ENCODE measurements at regions not wholly inside any gene's neighbourhood (a gene's known extent, or its start where the extent isn't known, plus 50 kb on each side); places are given as distances from the start of the nearest gene placed in this dataset.
"Not testable (repeated sequence)": the region's sequence is repeated elsewhere in the genome, so short reads cannot be mapped to it uniquely, and the experiment has no call there.

DNA sequence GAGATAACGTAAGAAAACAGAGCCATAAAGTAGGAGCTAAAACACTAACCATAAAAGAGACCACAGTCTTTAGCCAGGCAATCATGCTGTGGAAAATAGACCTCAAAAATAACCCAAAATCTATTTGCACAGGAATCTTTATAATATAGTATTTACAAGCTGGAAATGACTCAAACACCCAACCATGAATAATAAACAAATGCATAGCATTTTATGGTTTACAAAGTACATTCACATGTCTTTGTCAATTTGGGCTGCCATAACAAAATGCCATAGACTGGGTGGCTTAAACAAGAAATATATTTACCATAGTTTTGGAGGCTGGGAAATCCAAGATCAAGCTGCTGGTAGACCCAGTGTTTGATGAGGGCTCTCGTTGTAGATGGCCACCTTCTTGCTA, 65.5 kb upstream of the GRB10 start:
- DNase-seq (ENCODE audit: low spot score in 2 of 2) = no peak
- no peak for ATAC-seq (replicated peaks; ENCODE audit: extremely low read depth, poor library complexity, severe bottlenecking)
- H3K27me3 Mint-ChIP-seq = peaks cover 24% of the 10 kb centered on the region
- no peak overlapping the region for H3K27ac Mint-ChIP-seq (ENCODE audit: low read depth)
- H3K9me3 Mint-ChIP-seq = peaks cover 6% of the 10 kb centered on the region
- H3K36me3 Mint-ChIP-seq (ENCODE audit: insufficient read depth) = peaks cover 2% of the 10 kb centered on the region
- no peak overlapping the region for H3K4me3 Mint-ChIP-seq
- no peaks in the 10 kb centered on the region for H3K4me1 Mint-ChIP-seq

DNA sequence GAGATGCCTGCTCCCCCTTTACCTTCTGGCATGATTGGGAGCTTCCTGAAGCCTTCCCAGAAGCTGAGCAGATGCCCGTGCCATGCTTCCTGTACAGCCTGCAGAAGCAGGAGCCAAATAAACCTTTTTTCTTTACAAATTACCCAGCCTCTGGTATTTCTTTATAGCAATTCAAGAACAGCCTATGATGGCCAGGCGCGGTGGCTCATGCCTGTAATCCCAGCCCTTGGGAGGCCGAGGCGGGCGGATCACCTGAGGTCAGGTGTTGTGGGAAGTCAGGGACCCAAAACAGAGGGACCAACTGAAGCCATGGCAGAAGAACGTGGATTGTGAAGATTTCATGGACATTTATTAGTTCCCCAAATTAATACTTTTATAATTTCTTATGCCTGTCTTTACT, 62.2 kb upstream of the GRB10 start:
- not testable (repeated sequence) for DNase-seq (ENCODE audit: low spot score in 2 of 2); H3K4me1 Mint-ChIP-seq; H3K27ac Mint-ChIP-seq (ENCODE audit: low read depth); ATAC-seq (replicated peaks; ENCODE audit: extremely low read depth, poor library complexity, severe bottlenecking); H3K4me3 Mint-ChIP-seq; H3K36me3 Mint-ChIP-seq (ENCODE audit: insufficient read depth); H3K9me3 Mint-ChIP-seq
- H3K27me3 Mint-ChIP-seq = peaks cover 43% of the 10 kb centered on the region

DNA sequence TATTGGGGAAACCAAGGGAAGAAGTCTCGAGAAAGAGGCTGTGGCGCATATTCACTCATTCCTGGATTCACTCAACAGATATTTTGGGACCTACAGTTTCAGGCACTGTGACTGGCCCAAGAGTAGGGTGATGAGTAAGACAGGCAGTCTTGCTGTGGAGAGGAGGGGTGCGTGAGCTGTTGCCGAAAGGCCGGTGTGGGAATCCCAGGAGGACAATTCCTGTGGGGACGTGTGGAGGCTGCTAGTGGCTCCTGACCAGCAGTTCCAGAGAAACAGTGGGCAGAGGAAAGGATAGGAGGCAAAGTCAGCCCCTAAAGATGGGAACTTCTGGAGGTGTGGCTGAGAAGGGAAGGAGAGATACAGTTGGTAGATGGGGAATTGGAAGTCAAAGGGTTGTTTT, 59.3 kb upstream of the GRB10 start:
- peaks cover 2% of the 10 kb centered on the region for H3K36me3 Mint-ChIP-seq (ENCODE audit: insufficient read depth)
- no peak overlapping the region for H3K27ac Mint-ChIP-seq (ENCODE audit: low read depth)
- H3K9me3 Mint-ChIP-seq = no peaks in the 10 kb centered on the region
- DNase-seq (ENCODE audit: low spot score in 2 of 2) (no peak), ATAC-seq (replicated peaks; ENCODE audit: extremely low read depth, poor library complexity, severe bottlenecking) (no peak)
- H3K4me1 Mint-ChIP-seq = no peaks in the 10 kb centered on the region
- no peak overlapping the region for H3K4me3 Mint-ChIP-seq
- H3K27me3 Mint-ChIP-seq = peaks cover 55% of the 10 kb centered on the region

DNA sequence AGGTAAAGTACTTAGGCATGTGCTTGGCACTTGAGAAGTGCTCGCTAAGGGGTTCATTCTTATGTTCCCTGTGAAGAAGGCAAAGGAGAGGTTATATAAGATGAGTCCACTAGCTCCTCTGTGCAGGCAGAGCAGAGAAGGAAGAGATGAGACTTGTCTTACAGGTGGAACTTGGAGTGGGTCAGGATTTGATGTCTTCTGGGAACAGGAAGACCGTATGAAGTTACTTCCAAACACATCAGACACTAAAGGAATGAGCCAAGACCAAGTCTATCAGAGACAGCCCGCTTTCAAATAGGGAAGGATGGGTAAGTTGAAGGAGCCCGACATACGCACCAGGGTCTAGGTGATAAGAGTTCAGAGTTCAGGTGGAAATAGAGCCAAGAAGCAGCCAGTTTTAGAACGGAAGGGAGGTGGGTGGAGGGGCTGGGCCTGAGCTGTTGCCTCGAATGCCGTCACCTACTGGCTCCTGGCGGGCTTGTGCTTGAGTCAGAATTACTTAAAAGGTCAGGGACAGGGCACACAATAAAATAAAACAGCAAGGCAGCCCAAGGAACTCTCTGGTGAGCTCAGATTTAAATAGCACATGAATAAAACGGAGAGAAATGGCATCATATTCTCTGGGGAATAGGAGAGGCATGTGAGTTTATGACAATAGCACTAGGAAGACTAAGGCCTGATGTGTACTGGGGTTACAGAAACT, 56.1 kb upstream of the GRB10 start:
- H3K36me3 Mint-ChIP-seq (ENCODE audit: insufficient read depth) = no peaks in the 10 kb centered on the region
- ATAC-seq (replicated peaks; ENCODE audit: extremely low read depth, poor library complexity, severe bottlenecking) = no peak
- no peak overlapping the region for H3K4me3 Mint-ChIP-seq
- DNase-seq (ENCODE audit: low spot score in 2 of 2) = no peak
- no peaks in the 10 kb centered on the region for H3K4me1 Mint-ChIP-seq
- no peaks in the 10 kb centered on the region for H3K9me3 Mint-ChIP-seq
- no peak overlapping the region for H3K27ac Mint-ChIP-seq (ENCODE audit: low read depth)
- H3K27me3 Mint-ChIP-seq = peaks cover 63% of the 10 kb centered on the region

DNA sequence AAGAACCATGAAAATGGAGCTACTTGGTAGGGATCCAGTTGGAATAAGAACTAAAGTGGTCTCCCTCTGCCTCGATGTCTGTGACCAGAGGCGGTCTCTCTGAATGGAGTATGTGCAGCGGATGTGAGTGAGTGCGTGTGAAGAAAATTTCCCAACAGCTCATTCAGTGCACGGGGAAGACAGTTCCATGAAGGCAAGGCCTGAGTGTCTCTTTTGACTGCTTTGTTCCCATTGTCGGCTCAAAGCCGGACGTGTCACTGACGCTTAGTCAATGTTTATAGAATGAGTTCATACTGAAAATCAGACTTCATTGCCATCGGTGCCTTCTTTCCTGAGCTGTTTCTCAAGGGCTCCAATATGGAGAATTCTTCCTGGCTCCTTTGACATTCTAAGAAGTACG, 55.3 kb upstream of the GRB10 start:
- H3K4me1 Mint-ChIP-seq = no peaks in the 10 kb centered on the region
- H3K27ac Mint-ChIP-seq (ENCODE audit: low read depth) = no peak overlapping the region
- no peaks in the 10 kb centered on the region for H3K36me3 Mint-ChIP-seq (ENCODE audit: insufficient read depth)
- H3K27me3 Mint-ChIP-seq = peaks cover 63% of the 10 kb centered on the region
- H3K4me3 Mint-ChIP-seq = no peak overlapping the region
- no peak for DNase-seq (ENCODE audit: low spot score in 2 of 2)
- H3K9me3 Mint-ChIP-seq = no peaks in the 10 kb centered on the region
- no peak for ATAC-seq (replicated peaks; ENCODE audit: extremely low read depth, poor library complexity, severe bottlenecking)

DNA sequence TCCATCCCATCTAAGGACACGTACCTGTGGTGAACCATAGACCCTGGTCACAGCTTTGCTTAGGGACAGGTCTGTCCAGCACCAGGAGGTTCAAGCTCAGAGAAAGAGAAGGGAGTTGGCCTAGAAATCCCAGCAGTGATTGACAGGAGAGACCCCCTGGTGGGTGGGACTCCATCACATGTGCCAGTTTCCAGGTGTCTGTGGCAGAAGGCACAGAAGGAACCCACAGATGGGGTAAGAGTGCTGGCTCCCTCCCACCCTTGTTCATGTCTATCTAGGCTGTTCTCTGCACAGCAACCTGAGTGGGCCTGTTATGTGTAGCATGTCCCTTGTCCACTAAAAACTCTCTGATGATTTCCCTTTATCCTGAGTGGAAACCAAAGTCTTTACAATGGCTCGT, 54.0 kb upstream of the GRB10 start:
- peaks cover 52% of the 10 kb centered on the region for H3K27me3 Mint-ChIP-seq
- no peak for ATAC-seq (replicated peaks; ENCODE audit: extremely low read depth, poor library complexity, severe bottlenecking)

DNA sequence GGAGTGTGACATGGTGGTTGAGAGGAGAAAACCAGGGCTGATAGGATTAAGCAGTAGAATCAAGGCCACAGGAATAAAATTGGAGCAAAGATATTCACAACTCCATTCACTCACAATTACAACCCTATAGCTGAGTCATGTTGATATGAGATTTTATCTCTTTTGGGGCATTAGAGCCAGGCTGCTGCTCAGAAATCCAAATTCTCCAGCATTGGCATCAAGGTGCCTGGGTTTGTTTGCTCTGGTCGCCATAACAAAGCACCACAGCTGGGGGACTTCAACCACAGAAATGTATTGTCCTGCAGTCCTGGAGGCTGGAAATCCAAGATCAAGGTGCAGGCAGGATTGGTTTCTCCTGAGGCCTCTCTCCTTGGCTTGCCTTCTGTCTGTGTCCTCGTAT, 52.5 kb upstream of the GRB10 start:
- peaks cover 2% of the 10 kb centered on the region for H3K36me3 Mint-ChIP-seq (ENCODE audit: insufficient read depth)
- no peaks in the 10 kb centered on the region for H3K9me3 Mint-ChIP-seq
- no peak overlapping the region for H3K27ac Mint-ChIP-seq (ENCODE audit: low read depth)
- no peak overlapping the region for H3K4me3 Mint-ChIP-seq
- peaks cover 44% of the 10 kb centered on the region for H3K27me3 Mint-ChIP-seq
- DNase-seq (ENCODE audit: low spot score in 2 of 2) = no peak
- no peak for ATAC-seq (replicated peaks; ENCODE audit: extremely low read depth, poor library complexity, severe bottlenecking)
- H3K4me1 Mint-ChIP-seq = no peaks in the 10 kb centered on the region

More for the DNA sequence above, 54.0 kb upstream of the GRB10 start:
- peak overlapping the region; percentile 16 for H3K27ac Mint-ChIP-seq (ENCODE audit: low read depth)
- H3K36me3 Mint-ChIP-seq (ENCODE audit: insufficient read depth) = peaks cover 2% of the 10 kb centered on the region
- no peak for DNase-seq (ENCODE audit: low spot score in 2 of 2)
- no peaks in the 10 kb centered on the region for H3K4me1 Mint-ChIP-seq
- H3K9me3 Mint-ChIP-seq = no peaks in the 10 kb centered on the region
- H3K4me3 Mint-ChIP-seq = no peak overlapping the region

DNA sequence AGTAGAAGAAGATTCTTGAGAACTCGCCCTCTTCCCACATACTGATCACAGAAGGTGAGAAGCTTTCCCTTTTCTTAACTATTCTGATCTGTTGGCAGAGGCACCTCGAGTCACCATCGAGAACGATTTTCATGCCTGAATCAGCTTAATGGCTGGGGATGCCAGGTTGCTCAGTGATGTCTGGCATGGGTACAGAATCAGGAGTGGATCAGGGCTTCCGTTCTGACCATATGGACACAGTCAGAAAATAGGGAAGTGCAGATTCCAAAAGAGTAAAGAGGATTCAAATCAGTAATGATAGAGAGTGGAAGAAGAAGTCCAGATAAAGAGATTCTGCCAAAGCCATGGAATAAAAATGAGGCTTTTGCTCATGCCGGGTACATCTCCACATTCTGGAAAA, 52.0 kb upstream of the GRB10 start:
- no peaks in the 10 kb centered on the region for H3K9me3 Mint-ChIP-seq
- peaks cover 45% of the 10 kb centered on the region for H3K27me3 Mint-ChIP-seq

DNA sequence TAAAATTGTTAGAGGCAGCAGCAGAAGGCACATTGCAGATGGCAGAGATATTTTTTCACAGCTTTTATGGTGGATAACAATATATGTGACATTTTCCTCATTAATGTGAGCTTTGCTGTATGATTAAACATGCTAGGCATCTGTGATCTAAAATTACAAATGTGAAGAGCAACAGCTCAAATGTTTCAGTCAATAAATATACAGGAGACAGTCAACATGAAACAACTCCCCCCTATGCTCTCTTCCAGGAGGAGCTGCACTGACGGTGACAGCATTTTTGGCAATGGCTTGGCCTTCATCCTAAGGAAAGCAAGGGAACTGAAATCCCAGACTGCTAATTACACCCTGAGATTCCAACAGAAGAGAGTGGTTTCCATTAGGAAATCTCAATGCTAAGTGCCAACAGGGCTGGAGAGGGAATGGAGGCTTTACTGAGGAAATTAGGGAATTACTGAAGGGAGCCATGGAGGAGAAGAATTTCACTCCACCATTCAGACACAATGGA, 51.4 kb upstream of the GRB10 start:
- H3K36me3 Mint-ChIP-seq (ENCODE audit: insufficient read depth) = peaks cover 2% of the 10 kb centered on the region
- no peaks in the 10 kb centered on the region for H3K9me3 Mint-ChIP-seq
- ATAC-seq (replicated peaks; ENCODE audit: extremely low read depth, poor library complexity, severe bottlenecking) = no peak
- H3K4me1 Mint-ChIP-seq = no peaks in the 10 kb centered on the region
- DNase-seq (ENCODE audit: low spot score in 2 of 2) = no peak
- peaks cover 47% of the 10 kb centered on the region for H3K27me3 Mint-ChIP-seq
- H3K27ac Mint-ChIP-seq (ENCODE audit: low read depth) = no peak overlapping the region
- no peak overlapping the region for H3K4me3 Mint-ChIP-seq

More for the DNA sequence above, 52.0 kb upstream of the GRB10 start:
- Mint-ChIP-seq H3K36me3 (ENCODE audit: insufficient read depth) (peaks cover 2% of the 10 kb centered on the region), H3K27ac (ENCODE audit: low read depth) (no peak overlapping the region), H3K4me1 (no peaks in the 10 kb centered on the region), H3K4me3 (no peak overlapping the region)
- ATAC-seq (replicated peaks; ENCODE audit: extremely low read depth, poor library complexity, severe bottlenecking) (no peak), DNase-seq (ENCODE audit: low spot score in 2 of 2) (no peak)

DNA sequence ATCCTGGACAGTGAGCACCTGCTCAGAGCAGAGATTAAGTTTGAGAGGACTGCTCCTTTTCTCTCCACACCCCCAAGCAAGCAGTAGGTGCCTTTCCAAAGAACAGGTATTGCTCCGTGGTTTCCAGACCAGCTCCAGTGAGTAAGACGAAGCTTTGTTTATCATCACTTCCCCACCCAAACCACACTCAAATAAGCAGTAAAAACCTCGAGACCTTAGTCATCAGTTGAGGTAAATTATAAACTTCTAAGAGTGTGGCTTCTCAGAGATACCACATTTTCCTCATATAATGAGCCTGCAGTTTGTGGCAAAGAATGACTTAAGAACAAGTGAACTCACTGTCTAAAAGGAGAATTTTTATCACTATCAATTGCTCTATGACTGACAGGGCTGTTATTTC, 50.0 kb upstream of the GRB10 start:
- Mint-ChIP-seq H3K27me3 (peaks cover 39% of the 10 kb centered on the region), H3K4me1 (no peaks in the 10 kb centered on the region), H3K4me3 (no peak overlapping the region), H3K9me3 (no peaks in the 10 kb centered on the region), H3K27ac (ENCODE audit: low read depth) (no peak overlapping the region), H3K36me3 (ENCODE audit: insufficient read depth) (peaks cover 2% of the 10 kb centered on the region)
- DNase-seq (ENCODE audit: low spot score in 2 of 2) = no peak
- no peak for ATAC-seq (replicated peaks; ENCODE audit: extremely low read depth, poor library complexity, severe bottlenecking)
